Ascending aorta (tissue), 2 donors: ENCODE measurements at regions not wholly inside any gene's neighbourhood (a gene's known extent, or its start where the extent isn't known, plus 50 kb on each side); places are given as distances from the start of the nearest gene placed in this dataset.
"Not testable (repeated sequence)": the region's sequence is repeated elsewhere in the genome, so short reads cannot be mapped to it uniquely, and the experiment has no call there.

ENCODE experiments used
- DNase-seq, 2 donors: peaks; one replicate each; pipeline ENCODE4 v3.0.0-alpha.2; 2019; ENCODE audit warnings: low spot score in 2 of 2
- H3K27ac ChIP-seq, 2 donors: fragments of 200-600 bp; sonication (generic); one replicate each; pipeline ENCODE4 v1.5.1; 2016 to 2017; ENCODE audit warnings: mild to moderate bottlenecking in 1 of 2
- H3K27me3 ChIP-seq: fragments of 200-600 bp; sonication (generic); one replicate; pipeline ENCODE4 v1.5.1; 2017
- H3K36me3 ChIP-seq, 2 donors: fragments of 200-600 bp; sonication (generic); one replicate each; pipeline ENCODE4 v1.5.1; 2016
- H3K4me1 ChIP-seq, 2 donors: fragments of 200-600 bp; sonication (generic); one replicate each; pipeline ENCODE4 v1.5.1; 2016 to 2017; ENCODE audit warnings: mild to moderate bottlenecking in 1 of 2
- H3K4me3 ChIP-seq, 2 donors: fragments of 200-600 bp; sonication (generic); one replicate each; pipeline ENCODE4 v1.5.1; 2016 to 2017; ENCODE audit warnings: mild to moderate bottlenecking in 1 of 2
- H3K9me3 ChIP-seq, 2 donors: fragments of 200-600 bp; sonication (generic); one replicate each; pipeline ENCODE4 v1.5.1; 2016
- intact Hi-C: fragments of 100-400 bp; cut with DNase I; formaldehyde crosslinking; loops from one replicate; pipeline ENCODE4 v1.15.1; 2023
- TF ChIP-seq, protein P1 (sequence below), 3 experiments: fragments of 200-600 bp in 2 of 3; fragments of 450-650 bp in 1 of 3; sonication (generic) in 2 of 3; IDR thresholded peaks; one replicate each; pipeline ENCODE4 v1.5.1; 2016 to 2019; ENCODE audit warnings: antibody characterized with exemption in 3 of 3, mild to moderate bottlenecking in 1 of 3, moderate library complexity in 1 of 3

DNA sequence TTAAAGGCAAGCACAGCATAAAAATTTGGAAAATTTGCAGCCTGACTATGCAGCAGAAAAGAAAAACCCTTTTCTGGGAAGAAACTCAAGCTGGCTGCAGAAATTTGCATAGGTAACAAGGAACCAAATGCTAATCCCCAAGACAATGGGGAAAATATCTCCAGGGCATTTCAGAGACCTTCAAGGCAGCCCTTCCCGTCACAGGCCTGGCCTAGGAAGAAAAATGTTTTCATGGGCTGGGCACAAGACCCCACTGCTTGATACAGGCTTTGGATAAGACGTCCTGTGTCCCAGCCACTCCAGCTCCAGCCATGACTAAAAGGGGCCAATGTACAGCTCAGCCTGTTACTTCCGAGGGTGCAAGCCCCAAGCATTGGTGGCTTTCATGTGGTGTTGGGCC is 717.6 kb downstream of the TDRD15 start:
- Histone ChIP-seq H3K27me3 (no peaks in the 10 kb centered on the region), H3K36me3 (no peaks in the 10 kb centered on the region), H3K9me3 (no peaks in the 10 kb centered on the region), H3K27ac (no peak overlapping the region), H3K4me1 (no peaks in the 10 kb centered on the region), H3K4me3 (no peak overlapping the region)
- TF ChIP-seq, protein P1, sequence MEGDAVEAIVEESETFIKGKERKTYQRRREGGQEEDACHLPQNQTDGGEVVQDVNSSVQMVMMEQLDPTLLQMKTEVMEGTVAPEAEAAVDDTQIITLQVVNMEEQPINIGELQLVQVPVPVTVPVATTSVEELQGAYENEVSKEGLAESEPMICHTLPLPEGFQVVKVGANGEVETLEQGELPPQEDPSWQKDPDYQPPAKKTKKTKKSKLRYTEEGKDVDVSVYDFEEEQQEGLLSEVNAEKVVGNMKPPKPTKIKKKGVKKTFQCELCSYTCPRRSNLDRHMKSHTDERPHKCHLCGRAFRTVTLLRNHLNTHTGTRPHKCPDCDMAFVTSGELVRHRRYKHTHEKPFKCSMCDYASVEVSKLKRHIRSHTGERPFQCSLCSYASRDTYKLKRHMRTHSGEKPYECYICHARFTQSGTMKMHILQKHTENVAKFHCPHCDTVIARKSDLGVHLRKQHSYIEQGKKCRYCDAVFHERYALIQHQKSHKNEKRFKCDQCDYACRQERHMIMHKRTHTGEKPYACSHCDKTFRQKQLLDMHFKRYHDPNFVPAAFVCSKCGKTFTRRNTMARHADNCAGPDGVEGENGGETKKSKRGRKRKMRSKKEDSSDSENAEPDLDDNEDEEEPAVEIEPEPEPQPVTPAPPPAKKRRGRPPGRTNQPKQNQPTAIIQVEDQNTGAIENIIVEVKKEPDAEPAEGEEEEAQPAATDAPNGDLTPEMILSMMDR (IDR thresholded peaks at IDR 0.05): no peak
- no peak for DNase-seq
- intact Hi-C loops: no loop called here

GRCh38 chr2:21850367-21850766 is 726.6 kb downstream of the TDRD15 start:
- H3K36me3 ChIP-seq, H3K4me3 ChIP-seq, DNase-seq, H3K4me1 ChIP-seq, H3K27me3 ChIP-seq, H3K9me3 ChIP-seq, intact Hi-C loops, H3K27ac ChIP-seq: not testable (repeated sequence)

DNA sequence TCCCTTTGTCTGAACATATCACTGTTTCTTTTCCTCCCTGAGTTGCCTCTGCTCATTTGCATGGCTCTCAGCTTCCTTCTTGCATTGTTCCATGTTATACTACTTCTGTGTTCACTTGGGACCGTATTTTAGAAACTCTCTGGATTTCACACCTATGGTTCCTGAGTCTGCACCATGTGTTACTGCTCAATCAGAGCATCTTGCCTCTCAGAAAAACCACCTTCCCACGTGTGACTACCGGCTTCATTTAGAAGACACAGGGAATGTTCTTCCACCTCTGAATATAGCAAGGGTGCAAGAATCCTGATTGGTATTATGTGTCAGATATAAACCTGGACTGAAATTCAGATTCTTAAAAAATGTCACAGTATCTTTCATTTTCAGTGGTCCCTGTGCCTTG is 731.2 kb downstream of the TDRD15 start:
- intact Hi-C loops: no loop called here
- Histone ChIP-seq H3K27ac (no peak overlapping the region), H3K4me1 (no peaks in the 10 kb centered on the region), H3K4me3 (no peak overlapping the region), H3K36me3 (no peaks in the 10 kb centered on the region), H3K9me3 (no peaks in the 10 kb centered on the region), H3K27me3 (no peaks in the 10 kb centered on the region)
- TF ChIP-seq, protein P1 (IDR thresholded peaks at IDR 0.05): no peak
- DNase-seq: no peak

DNA sequence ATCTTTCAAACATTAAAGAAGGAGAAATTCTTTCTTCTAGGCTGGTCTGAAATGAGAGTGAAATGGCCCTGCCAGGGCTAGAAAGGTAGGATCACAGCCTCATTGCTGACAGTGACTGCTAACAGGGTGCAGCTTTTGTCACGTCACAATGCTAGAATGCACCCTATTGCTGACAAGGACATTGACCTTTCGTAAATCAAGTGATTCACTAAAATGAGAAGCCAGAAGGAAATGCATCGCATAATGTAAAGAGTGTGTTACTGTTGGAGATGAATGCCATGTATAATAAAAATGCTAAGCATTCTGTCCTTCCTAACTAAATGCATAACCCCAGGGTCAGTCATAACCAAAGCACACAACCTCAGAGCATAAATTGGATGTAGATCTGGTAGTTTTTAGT is 732.9 kb downstream of the TDRD15 start:
- no peaks in the 10 kb centered on the region for H3K9me3 ChIP-seq
- no peaks in the 10 kb centered on the region for H3K4me1 ChIP-seq
- DNase-seq: no peak
- TF ChIP-seq, protein P1 (IDR thresholded peaks at IDR 0.05): no peak
- H3K36me3 ChIP-seq: no peaks in the 10 kb centered on the region
- no peak overlapping the region for H3K27ac ChIP-seq
- H3K27me3 ChIP-seq: no peaks in the 10 kb centered on the region
- intact Hi-C loops: no loop called here
- H3K4me3 ChIP-seq: no peak overlapping the region

DNA sequence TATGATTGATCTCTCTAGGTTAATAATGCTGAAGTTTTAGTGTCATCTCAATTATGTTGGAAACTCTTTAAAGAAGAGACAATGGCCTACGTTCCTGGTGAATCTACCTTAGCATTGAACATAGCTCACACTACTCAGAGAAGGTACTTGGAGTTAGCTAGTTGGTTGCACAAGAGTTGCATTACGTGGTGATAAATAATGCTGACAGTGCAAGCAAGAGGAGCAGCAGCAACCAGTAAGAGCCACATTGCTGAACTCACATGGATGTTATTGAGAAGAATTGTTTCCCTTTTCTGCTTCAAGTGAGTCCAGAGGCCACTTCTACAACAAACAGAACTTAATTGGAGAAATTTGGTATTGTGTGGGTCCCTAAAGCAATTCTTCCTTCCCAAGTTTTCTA is 737.1 kb downstream of the TDRD15 start:
- Histone ChIP-seq H3K36me3 (no peaks in the 10 kb centered on the region), H3K9me3 (no peaks in the 10 kb centered on the region), H3K27ac (no peak overlapping the region), H3K27me3 (no peaks in the 10 kb centered on the region), H3K4me3 (no peak overlapping the region), H3K4me1 (no peaks in the 10 kb centered on the region)
- DNase-seq: no peak
- TF ChIP-seq, protein P1 (IDR thresholded peaks at IDR 0.05): no peak
- intact Hi-C loops: no loop called here

- no peaks in the 10 kb centered on the region for H3K9me3 ChIP-seq
- intact Hi-C loops: no loop called here
- H3K4me3 ChIP-seq: no peak overlapping the region
- no peak overlapping the region for H3K27ac ChIP-seq
- TF ChIP-seq, protein P1 (IDR thresholded peaks at IDR 0.05): no peak
- H3K27me3 ChIP-seq: no peaks in the 10 kb centered on the region
- DNase-seq: no peak
- H3K36me3 ChIP-seq: no peaks in the 10 kb centered on the region
- H3K4me1 ChIP-seq: no peaks in the 10 kb centered on the region
Observed at GRCh38 chr2:21866316-21866715, 742.5 kb downstream of the TDRD15 start.
